ENCODE measurements at regions not wholly inside any gene's neighbourhood (a gene's known extent, or its start where the extent isn't known, plus 50 kb on each side); places are given as distances from the start of the nearest gene placed in this dataset.
"Not testable (repeated sequence)": the region's sequence is repeated elsewhere in the genome, so short reads cannot be mapped to it uniquely, and the experiment has no call there.

- no peak for DNase-seq
Observed at GRCh38 chr9:28502189-28502588, 928.9 kb upstream of the C9orf72 start.

GRCh38 chr9:28502741-28503140 is 929.5 kb upstream of the C9orf72 start:
- DNase-seq = no peak

GRCh38 chr9:28503573-28503972 is 930.3 kb upstream of the C9orf72 start:
- no peak for DNase-seq

DNA sequence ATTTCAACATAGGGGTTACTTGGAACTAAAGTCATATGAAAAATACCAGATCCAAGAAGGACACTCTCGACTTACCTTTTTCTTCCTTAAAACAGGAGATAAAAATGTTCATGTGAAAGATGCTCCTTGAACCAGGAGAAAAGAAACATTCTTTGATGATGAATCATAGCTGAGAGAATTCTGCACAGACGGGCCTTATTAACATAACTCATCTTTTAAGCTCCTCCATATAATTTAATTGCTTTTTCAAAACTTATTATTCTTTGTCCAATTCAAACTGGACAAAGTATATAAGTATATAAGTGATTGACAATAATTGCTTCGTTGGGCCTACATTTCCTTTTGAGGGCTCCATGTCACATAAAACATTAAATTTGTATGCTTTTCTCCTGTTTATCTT is 945.2 kb upstream of the C9orf72 start:
- DNase-seq = no peak

DNA sequence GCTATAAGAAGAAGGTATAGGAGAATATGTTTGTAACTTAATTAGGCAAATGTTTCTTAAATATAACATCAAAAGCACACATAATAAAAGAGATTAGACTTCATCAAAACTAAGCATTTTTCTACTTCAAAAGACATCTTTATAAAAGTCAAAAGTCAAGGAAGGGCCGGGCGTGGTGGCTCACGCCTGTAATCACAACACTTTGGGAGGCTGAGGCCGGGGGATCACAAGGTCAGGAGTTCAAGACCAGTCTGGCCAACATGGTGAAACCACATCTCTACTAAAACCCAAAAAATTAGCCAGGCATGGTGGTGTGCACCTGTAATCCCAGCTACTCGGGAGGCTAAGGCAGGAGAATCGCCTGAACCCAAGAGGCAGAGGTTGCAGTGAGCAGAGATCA is 951.0 kb upstream of the C9orf72 start:
- DNase-seq = not testable (repeated sequence)

GRCh38 chr9:28528049-28528448 is 954.8 kb upstream of the C9orf72 start:
- DNase-seq = no peak

DNA sequence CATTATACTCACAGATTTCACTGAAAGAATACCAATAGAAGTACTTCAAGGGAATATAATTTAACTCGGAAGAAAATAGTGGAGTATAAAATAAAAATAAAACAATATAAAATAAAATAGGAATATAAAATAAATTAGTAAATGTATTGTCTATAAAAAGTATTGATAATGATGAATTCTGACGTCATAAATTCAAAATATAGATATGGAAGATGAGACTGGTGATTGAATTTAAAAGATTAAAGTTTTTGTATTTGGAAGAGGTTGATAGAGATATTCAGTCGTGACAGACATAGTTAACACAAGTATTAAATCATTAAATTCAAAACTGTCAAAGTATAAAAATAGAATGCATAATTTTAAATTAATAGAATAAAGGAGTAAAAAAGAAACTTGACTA is 964.9 kb upstream of the C9orf72 start:
- no peak for DNase-seq

DNA sequence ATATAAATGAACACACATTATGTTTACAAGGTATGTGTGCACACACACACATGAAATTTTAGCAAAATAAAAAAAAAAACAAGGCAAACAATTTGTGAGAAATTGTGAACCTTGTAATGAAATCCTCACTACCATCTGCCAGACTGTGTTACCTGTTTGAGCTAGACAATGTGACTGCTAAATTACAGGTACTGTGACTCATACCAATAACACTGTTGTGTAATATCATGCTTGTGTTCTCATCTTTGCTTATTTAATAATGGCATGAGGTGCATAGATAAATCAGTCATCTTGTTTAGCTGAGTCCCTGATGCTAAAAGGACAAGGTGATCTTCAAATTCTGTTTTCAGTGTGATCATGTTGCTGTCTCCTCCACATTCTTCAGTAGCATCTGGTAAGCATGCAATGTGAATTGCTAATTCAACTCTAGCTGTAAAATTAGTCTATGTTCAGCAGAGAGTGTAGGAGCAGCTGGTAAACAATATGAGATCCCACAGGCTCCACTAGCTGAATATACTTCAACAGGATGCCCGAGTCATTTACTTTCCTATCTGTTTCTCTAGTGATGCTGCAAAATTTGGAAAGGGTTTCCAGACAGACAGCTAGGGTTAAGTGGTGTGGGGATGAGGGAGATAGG is 966.3 kb upstream of the C9orf72 start:
- no peak for DNase-seq

DNA sequence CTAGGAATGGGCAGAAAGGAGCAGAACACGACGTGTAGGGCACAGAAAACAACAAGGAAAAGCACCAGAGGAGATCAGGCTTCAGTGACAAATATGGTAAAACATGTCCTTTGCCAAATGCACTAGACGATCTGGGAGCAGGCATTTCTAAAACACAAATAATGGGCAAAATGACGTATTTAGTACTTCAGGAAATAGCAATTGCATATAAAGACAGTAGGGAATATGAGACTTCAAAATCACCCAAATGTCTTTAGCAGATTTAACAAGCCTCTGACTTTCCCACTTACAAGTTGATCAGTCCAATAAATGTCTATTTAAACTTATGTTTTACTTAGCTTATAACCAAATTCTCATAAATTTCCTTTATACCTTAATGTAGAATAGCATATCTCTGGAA is 969.6 kb upstream of the C9orf72 start:
- DNase-seq = no peak

- DNase-seq = no peak
Observed at GRCh38 chr9:28547527-28547926, 974.2 kb upstream of the C9orf72 start.

GRCh38 chr9:28563291-28563934 is 990.1 kb upstream of the C9orf72 start:
- no peak for DNase-seq

DNA sequence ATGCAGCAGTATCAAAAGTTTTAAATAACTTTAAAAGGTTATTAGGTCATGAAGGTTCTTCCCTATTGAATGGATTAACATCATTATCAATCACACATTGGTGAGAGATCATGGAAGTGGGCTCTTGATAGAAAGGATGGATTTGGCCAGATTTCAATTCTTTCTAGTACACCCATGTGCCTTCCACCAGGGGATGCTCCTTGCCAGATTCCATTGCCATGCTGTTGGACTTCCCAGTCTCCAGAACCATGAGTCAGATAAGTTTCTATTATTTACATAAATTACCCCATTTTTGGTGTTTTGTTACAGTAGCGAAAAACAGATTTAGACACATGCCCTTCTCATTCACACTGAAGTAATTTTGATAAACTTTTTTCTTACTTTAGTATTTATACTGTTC is 1010.6 kb upstream of the C9orf72 start:
- DNase-seq = no peak

DNA sequence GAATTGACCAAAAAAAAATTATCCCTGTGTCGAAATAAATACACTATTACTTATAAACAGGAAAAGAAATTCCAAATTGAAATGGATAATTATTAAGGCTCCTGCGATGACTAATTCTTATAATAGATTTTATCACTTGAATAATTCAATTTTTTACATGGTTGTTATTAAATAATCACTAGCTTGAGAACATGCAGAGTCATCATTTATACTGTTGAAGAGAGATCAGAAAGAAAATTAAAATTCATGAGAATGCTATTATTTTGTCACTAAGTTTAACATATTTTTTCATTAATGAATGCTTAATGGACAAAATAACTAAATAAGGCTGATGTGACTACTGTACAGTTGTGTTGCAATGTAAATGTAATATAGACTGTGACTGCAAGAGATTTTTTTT is 1011.3 kb upstream of the C9orf72 start:
- no peak for DNase-seq

- no peak for DNase-seq
Observed at GRCh38 chr9:28587052-28587451, 1013.8 kb upstream of the C9orf72 start.

DNA sequence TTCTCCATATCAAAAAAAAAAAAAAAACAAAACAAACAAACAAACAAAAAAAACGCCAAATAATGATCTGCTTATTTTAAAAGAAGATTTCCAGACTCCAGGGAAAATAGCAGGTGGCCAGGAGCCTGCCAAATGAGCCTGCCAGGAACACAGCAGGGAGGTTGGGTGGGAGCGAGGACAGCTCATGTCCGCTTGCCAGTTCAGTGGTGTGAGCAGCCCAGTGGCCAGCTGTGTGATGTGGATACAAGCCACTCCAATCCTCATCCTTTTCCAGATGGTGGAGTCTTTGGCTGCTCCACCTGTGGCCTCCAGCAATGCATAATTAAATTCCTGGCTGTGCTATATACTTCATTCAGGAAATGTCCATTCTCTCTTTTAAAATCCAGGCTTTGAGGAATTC is 1025.1 kb upstream of the C9orf72 start:
- DNase-seq = no peak

- DNase-seq = no peak
Observed at GRCh38 chr9:28600226-28600625, 1026.9 kb upstream of the C9orf72 start.

GRCh38 chr9:28607843-28608242 is 1034.6 kb upstream of the C9orf72 start:
- no peak for DNase-seq

DNA sequence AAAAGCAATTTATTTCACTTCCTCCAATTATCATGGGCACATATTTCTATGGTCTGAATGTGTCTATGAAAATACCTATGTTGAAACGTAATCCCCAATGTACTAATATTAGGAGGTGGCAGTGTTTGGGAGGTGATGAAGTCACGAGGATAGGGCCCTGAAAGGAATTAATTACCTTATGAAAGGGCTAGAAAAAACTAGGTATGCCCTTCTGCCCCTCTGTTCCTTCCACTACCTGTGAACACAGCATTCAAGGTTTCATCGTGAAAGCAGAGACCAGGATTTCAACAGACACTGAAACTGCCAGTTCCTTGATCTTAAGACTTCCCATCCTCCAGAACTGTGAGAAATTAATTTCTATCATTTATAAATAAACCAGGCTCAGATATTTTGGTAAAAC is 1037.1 kb upstream of the C9orf72 start:
- DNase-seq = no peak

DNA sequence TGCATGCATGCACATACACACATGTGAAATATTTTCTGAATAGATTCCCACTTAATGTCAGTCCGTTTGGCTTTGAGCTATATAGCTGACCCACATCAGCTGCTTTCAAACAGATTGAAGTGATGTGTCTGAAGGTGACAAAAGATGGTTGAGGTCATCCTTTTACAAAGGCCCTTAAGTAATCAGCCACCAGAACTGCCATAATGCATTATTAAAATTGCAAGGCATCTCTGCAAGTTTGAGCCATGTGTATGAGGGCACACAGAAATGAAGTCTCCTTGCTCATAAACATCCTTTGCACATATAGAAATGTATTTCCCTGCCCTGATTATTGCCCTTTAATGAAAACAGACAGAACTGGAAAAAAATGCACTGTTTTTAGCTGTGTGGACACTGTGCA is 1043.0 kb upstream of the C9orf72 start:
- DNase-seq = no peak

- DNase-seq = no peak
Observed at GRCh38 chr9:28620011-28620410, 1046.7 kb upstream of the C9orf72 start.

DNA sequence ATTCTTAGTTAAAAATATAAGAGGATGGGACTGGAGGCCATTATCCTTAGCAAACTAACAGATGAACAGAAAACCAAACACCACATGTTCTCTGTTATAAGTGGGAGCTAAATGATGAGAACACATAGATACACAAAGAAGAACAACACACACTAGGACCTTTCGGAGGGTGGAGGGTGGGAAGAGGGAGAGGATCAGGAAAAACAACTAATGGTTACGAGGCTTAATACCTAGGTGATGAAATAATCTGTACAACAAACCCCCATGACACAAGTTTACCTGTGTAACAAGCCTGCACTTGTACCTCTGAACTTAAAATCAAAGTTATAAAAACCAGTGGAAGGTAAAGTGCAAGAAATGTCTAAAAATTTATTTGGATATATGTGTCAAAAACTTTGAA is 1047.4 kb upstream of the C9orf72 start:
- DNase-seq = no peak

GRCh38 chr9:28624771-28625170 is 1051.5 kb upstream of the C9orf72 start:
- no peak for DNase-seq

DNA sequence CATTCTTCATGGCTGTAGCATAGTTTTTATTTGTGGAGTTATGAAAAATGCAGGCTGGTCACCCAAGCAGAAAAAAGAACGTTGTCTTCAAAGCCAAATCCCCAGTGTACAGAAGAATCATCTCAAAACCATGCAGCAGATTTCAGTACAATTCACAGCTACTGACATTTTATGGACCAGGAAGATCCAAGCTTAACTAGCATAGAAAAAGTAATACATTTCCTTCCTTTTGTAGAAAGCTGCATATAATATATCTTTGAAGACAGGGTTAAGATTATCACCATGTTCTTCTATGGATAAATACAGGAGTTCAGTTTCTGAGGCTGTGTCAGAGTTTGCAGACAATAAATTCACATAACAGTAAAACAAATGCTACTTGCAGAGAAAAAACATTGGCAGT is 1054.8 kb upstream of the C9orf72 start:
- no peak for DNase-seq

- no peak for DNase-seq
Observed at GRCh38 chr9:28648723-28649122, 1075.4 kb upstream of the C9orf72 start.

- no peak for DNase-seq
Observed at GRCh38 chr9:28650327-28650726, 1077.0 kb upstream of the C9orf72 start.

All from suppressor macrophage (primary cell).